CD4-positive, alpha-beta T cell (primary cell): ENCODE measurements at regions not wholly inside any gene's neighbourhood (a gene's known extent, or its start where the extent isn't known, plus 50 kb on each side); places are given as distances from the start of the nearest gene placed in this dataset.

Experiments used
- ATAC-seq: fragments of 200-7000 bp; cut with Tn5 transposase; one replicate; pipeline ENCODE4 v1.10.0; 2022; ENCODE audit warnings: mild to moderate bottlenecking; ENCODE audit not compliant: poor library complexity
- CTCF ChIA-PET: fragments of 350-600 bp; sonication (Branson Sonifier 250); formaldehyde crosslinking; loops from one replicate; lab custom pipeline; 2021; ENCODE audit warnings: antibody characterized with exemption, inconsistent platforms; lab: Charles Lee
- POLR2A ChIA-PET: fragments of 350-600 bp; sonication (Branson Sonifier 250); formaldehyde crosslinking; loops from one replicate; lab custom pipeline; 2021; ENCODE audit warnings: antibody characterized with exemption, inconsistent platforms; lab: Charles Lee
- DNase-seq, 14 experiments: peaks; one replicate each; pipeline ENCODE4 v3.0.0-alpha.2; 2013 to 2020; ENCODE audit warnings: mixed read lengths in 2 of 14
- H3K27ac ChIP-seq, 2 donors: one replicate each; pipeline versions ENCODE4 v1.5.1 to v1.7.0; 2013; ENCODE audit warnings: low read length in 2 of 2, low read depth in 1 of 2, mild to moderate bottlenecking in 1 of 2
- H3K27me3 ChIP-seq, 2 experiments: 1 replicate in 1 of 2; 2 replicates in 1 of 2; pipeline versions ENCODE4 v1.6.1 to v1.7.0; 2013; ENCODE audit warnings: low read length in 2 of 2, control low read depth in 1 of 2, mild to moderate bottlenecking in 1 of 2, moderate library complexity in 1 of 2; ENCODE audit not compliant: insufficient read depth in 2 of 2, control insufficient read depth in 1 of 2
- H3K36me3 ChIP-seq: one replicate; pipeline ENCODE4 v1.6.1; 2013; ENCODE audit warnings: low read length, control low read depth; ENCODE audit not compliant: insufficient read depth
- H3K4me1 ChIP-seq: one replicate; pipeline ENCODE4 v1.6.1; 2013; ENCODE audit warnings: low read length, control low read depth; ENCODE audit not compliant: insufficient read depth
- H3K4me3 ChIP-seq: one replicate; pipeline ENCODE4 v1.5.1; 2013; ENCODE audit warnings: mild to moderate bottlenecking, low read length, moderate library complexity
- H3K9me3 ChIP-seq, 2 experiments: 1 replicate in 1 of 2; 2 replicates in 1 of 2; pipeline versions ENCODE4 v1.6.1 to v1.7.0; 2013; ENCODE audit warnings: low read length in 2 of 2, mild to moderate bottlenecking in 2 of 2, control low read depth in 1 of 2, moderate library complexity in 1 of 2; ENCODE audit not compliant: control insufficient read depth in 1 of 2, insufficient read depth in 1 of 2
- H3K27ac Mint-ChIP-seq: one replicate; pipeline ENCODE4 v1.8.0; 2020; ENCODE audit warnings: mixed read lengths
- H3K27me3 Mint-ChIP-seq: one replicate; pipeline ENCODE4 v1.8.0; 2021; ENCODE audit warnings: mixed read lengths
- H3K36me3 Mint-ChIP-seq: one replicate; pipeline ENCODE4 v1.8.0; 2021; ENCODE audit warnings: low read depth, mixed read lengths
- H3K4me1 Mint-ChIP-seq: one replicate; pipeline ENCODE4 v1.8.0; 2021; ENCODE audit warnings: low read depth, mixed read lengths
- H3K4me3 Mint-ChIP-seq: one replicate; pipeline ENCODE4 v1.8.0; 2020; ENCODE audit warnings: mild to moderate bottlenecking, mixed read lengths
- H3K9me3 Mint-ChIP-seq: one replicate; pipeline ENCODE4 v1.8.0; 2020; ENCODE audit warnings: mixed read lengths
- CTCF ChIP-seq: fragments of 200-600 bp; IDR thresholded peaks from one replicate; pipeline ENCODE4 v1.8.0; 2022; ENCODE audit warnings: antibody characterized with exemption, mild to moderate bottlenecking
- intact Hi-C, 2 experiments: fragments of 100-400 bp; cut with DNase I in 1 of 2; cut with micrococcal nuclease in 1 of 2; formaldehyde crosslinking; loops; one replicate each; pipeline versions ENCODE4 v1.15.1 to v1.9.0; 2023 to 2025; cut with DNase I, micrococcal nuclease

- Histone ChIP-seq H3K27me3 (peaks cover 0 to 6% of the 10 kb centered on the region in 2 experiments), H3K4me1 (no peaks in the 10 kb centered on the region), H3K9me3 (peaks cover 0 to 23% of the 10 kb centered on the region in 2 experiments), H3K36me3 (no peaks in the 10 kb centered on the region), H3K27ac (no peak overlapping the region), H3K4me3 (no peak overlapping the region)
- Mint-ChIP-seq H3K4me3 (no peak overlapping the region), H3K36me3 (no peaks in the 10 kb centered on the region), H3K27ac (no peak overlapping the region), H3K27me3 (peaks cover 55% of the 10 kb centered on the region), H3K9me3 (no peaks in the 10 kb centered on the region), H3K4me1 (no peaks in the 10 kb centered on the region)
- ATAC-seq: no peak
- no peak for TF ChIP-seq CTCF
- DNase-seq: no peak
- ChIA-PET POLR2A (no interaction called here), CTCF (no interaction called here)
- intact Hi-C loops: no loop called here
Measured at GRCh38 chr5:174903172-174903732, 178.9 kb downstream of the MSX2 start.

- Histone ChIP-seq H3K27ac (no peak overlapping the region), H3K4me1 (no peaks in the 10 kb centered on the region), H3K9me3 (peaks cover 0 to 23% of the 10 kb centered on the region in 2 experiments), H3K4me3 (no peak overlapping the region), H3K36me3 (no peaks in the 10 kb centered on the region), H3K27me3 (peaks cover 0 to 6% of the 10 kb centered on the region in 2 experiments)
- ChIA-PET CTCF (no interaction called here), POLR2A (no interaction called here)
- H3K9me3 Mint-ChIP-seq: no peaks in the 10 kb centered on the region
- H3K36me3 Mint-ChIP-seq: no peaks in the 10 kb centered on the region
- peaks cover 36% of the 10 kb centered on the region for H3K27me3 Mint-ChIP-seq
- TF ChIP-seq CTCF: no peak
- no peak overlapping the region for H3K27ac Mint-ChIP-seq
- DNase-seq (no peak), ATAC-seq (no peak)
- no peaks in the 10 kb centered on the region for H3K4me1 Mint-ChIP-seq
- intact Hi-C loops: no loop called here
- H3K4me3 Mint-ChIP-seq: no peak overlapping the region
Measured at GRCh38 chr5:174901336-174901735, 177.0 kb downstream of the MSX2 start.

- H3K27ac Mint-ChIP-seq: no peak overlapping the region
- no peaks in the 10 kb centered on the region for H3K9me3 Mint-ChIP-seq
- Histone ChIP-seq H3K9me3 (peaks cover 0 to 23% of the 10 kb centered on the region in 2 experiments), H3K4me3 (no peak overlapping the region), H3K27me3 (peaks cover 0 to 6% of the 10 kb centered on the region in 2 experiments), H3K4me1 (no peaks in the 10 kb centered on the region), H3K27ac (no peak overlapping the region), H3K36me3 (no peaks in the 10 kb centered on the region)
- H3K4me1 Mint-ChIP-seq: no peaks in the 10 kb centered on the region
- H3K27me3 Mint-ChIP-seq: peaks cover 26% of the 10 kb centered on the region
- no peak for TF ChIP-seq CTCF
- POLR2A ChIA-PET: no interaction called here
- no peak overlapping the region for H3K4me3 Mint-ChIP-seq
- ATAC-seq (no peak), DNase-seq (no peak)
- intact Hi-C loops: no loop called here
- no peaks in the 10 kb centered on the region for H3K36me3 Mint-ChIP-seq
- CTCF ChIA-PET: no interaction called here
Measured at GRCh38 chr5:174900240-174900865, 176.0 kb downstream of the MSX2 start.
